ENCODE measurements at regions not wholly inside any gene's neighbourhood (a gene's known extent, or its start where the extent isn't known, plus 50 kb on each side); places are given as distances from the start of the nearest gene placed in this dataset.

DNA sequence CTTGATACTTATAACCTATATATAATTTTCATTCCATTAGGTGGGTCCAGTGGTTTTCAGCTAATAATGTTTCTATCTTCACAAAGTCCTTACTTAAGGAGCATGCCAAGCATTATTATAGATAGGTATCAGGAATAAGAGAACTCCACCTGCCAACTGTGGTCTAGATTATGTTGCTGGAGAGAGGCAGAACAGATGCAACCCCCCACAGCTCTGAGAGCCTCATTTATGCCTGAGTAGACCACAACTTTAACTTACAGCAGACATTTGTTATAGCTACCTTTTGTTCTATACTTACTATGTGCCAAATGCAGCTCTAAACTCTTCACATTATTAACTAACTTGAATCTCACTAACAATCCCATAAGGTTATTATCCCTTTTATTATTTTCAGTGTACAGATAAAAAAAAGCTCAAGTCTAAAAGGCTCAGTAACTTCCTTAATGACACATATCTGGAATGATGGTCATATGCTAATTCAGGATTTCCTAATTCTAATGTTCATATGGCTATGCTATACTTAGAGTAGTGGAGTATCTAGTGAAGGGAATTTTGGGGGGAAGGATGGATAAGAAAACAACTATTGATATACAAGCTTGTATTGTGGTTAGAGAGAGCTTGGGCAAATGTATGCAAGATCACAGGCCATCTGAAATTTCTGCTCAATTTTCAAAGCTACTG, 119.1 kb upstream of the RND3 start:
- TF ChIP-seq, protein P1, sequence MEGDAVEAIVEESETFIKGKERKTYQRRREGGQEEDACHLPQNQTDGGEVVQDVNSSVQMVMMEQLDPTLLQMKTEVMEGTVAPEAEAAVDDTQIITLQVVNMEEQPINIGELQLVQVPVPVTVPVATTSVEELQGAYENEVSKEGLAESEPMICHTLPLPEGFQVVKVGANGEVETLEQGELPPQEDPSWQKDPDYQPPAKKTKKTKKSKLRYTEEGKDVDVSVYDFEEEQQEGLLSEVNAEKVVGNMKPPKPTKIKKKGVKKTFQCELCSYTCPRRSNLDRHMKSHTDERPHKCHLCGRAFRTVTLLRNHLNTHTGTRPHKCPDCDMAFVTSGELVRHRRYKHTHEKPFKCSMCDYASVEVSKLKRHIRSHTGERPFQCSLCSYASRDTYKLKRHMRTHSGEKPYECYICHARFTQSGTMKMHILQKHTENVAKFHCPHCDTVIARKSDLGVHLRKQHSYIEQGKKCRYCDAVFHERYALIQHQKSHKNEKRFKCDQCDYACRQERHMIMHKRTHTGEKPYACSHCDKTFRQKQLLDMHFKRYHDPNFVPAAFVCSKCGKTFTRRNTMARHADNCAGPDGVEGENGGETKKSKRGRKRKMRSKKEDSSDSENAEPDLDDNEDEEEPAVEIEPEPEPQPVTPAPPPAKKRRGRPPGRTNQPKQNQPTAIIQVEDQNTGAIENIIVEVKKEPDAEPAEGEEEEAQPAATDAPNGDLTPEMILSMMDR (IDR thresholded peaks at IDR 0.05; ENCODE audit: insufficient read depth, low read depth, low read length), result no peak
- no peak for DNase-seq (ENCODE audit: low read depth)
- H3K4me3 ChIP-seq (ENCODE audit: low read depth, low read length), result no peak overlapping the region

DNA sequence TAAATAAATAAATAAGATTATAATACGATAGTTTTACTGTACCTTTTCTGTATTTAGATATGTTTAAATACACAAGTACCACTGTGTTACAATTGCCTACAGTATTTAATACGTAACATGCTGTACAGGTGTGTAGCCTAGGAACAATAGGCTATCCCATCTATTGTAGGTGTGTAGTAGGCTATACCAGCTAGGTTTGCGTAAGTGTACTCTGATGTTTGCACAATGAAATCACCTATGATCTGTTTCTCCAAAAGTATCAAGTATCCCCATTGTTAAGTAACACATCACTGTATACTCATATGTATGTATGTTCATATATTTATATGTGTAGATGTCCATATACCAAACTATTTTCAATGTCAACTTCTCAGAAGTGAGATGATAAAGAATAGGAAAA, 118.2 kb upstream of the RND3 start:
- H3K4me3 ChIP-seq (ENCODE audit: low read depth, low read length), result no peak overlapping the region
- no peak for DNase-seq (ENCODE audit: low read depth)
- TF ChIP-seq, protein P1 (IDR thresholded peaks at IDR 0.05; ENCODE audit: insufficient read depth, low read depth, low read length), result no peak

- DNase-seq (ENCODE audit: low read depth), result peak; percentile 54
- no peak overlapping the region for H3K4me3 ChIP-seq (ENCODE audit: low read depth, low read length)
- TF ChIP-seq, protein P1 (IDR thresholded peaks at IDR 0.05; ENCODE audit: insufficient read depth, low read depth, low read length), result no peak
These were observed 114.0 kb upstream of the RND3 start for GRCh38 chr2:150601280-150602038.

DNA sequence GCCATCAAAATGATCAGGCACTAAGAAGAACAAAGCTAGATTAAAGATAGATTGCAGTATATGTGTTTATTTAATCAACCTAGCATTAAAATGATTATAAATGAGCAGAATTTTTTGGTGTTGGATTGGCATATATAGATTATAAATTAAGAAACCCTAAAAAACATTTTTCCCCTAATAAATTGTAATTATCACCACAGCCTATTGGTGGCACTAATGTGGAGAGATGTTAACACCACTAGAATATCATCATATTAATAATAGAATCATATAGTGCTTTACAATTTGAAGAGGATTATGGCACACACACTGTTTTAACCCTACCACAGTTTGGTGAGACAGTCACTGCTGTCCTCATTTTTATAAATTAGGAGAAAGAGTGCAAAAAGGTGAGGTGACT, 112.4 kb upstream of the RND3 start:
- DNase-seq (ENCODE audit: low read depth), result no peak
- TF ChIP-seq, protein P1 (IDR thresholded peaks at IDR 0.05; ENCODE audit: insufficient read depth, low read depth, low read length), result peak; percentile 8
- no peak overlapping the region for H3K4me3 ChIP-seq (ENCODE audit: low read depth, low read length)

- no peak overlapping the region for H3K4me3 ChIP-seq (ENCODE audit: low read depth, low read length)
- DNase-seq (ENCODE audit: low read depth), result no peak
- TF ChIP-seq, protein P1 (IDR thresholded peaks at IDR 0.05; ENCODE audit: insufficient read depth, low read depth, low read length), result no peak
These were observed 110.9 kb upstream of the RND3 start for GRCh38 chr2:150598383-150598782.

GRCh38 chr2:150595803-150596470, 108.5 kb upstream of the RND3 start:
- DNase-seq (ENCODE audit: low read depth), result peak; percentile 59
- no peak overlapping the region for H3K4me3 ChIP-seq (ENCODE audit: low read depth, low read length)
- TF ChIP-seq, protein P1 (IDR thresholded peaks at IDR 0.05; ENCODE audit: insufficient read depth, low read depth, low read length), result no peak
